Fibroblast of lung (primary cell): ENCODE measurements at regions not wholly inside any gene's neighbourhood (a gene's known extent, or its start where the extent isn't known, plus 50 kb on each side); places are given as distances from the start of the nearest gene placed in this dataset.

Source experiments
- EZH2 ChIP-seq: IDR thresholded peaks from 2 replicates; pipeline ENCODE4 v1.5.1; 2012; ENCODE audit warnings: low read length, control low read depth, mild to moderate bottlenecking; ENCODE audit errors: missing control alignments
- TF ChIP-seq, protein P1 (sequence below), 2 donors: IDR thresholded peaks in 1 of 2; conservative IDR thresholded peaks in 1 of 2; 1 replicate in 1 of 2; 2 replicates in 1 of 2; pipeline ENCODE4 v1.5.1; 2011 to 2012; ENCODE audit warnings: low read length in 2 of 2, control low read depth in 1 of 2, inconsistent platforms in 1 of 2, low read depth in 1 of 2, mild to moderate bottlenecking in 1 of 2

DNA sequence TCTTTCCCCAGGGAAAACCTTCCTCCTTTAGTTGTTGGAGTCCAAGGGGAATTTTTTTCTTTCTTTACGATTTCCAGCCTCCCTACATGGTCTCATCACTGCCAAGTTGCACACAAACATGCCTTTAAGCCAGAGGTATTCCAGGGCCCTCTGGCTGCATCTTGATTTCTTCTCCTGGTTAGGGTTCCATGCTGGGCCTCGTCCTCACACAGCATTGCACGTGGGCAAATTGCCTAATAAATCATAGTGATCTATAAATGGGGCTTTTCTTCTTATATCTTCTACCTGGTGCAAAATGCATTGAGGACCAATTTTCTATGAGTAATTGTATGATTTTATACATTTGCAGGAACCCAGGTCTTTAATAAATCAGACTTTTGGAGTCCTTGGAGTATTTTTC lies 284.2 kb downstream of the C7orf25 start:
- TF ChIP-seq, protein P1, sequence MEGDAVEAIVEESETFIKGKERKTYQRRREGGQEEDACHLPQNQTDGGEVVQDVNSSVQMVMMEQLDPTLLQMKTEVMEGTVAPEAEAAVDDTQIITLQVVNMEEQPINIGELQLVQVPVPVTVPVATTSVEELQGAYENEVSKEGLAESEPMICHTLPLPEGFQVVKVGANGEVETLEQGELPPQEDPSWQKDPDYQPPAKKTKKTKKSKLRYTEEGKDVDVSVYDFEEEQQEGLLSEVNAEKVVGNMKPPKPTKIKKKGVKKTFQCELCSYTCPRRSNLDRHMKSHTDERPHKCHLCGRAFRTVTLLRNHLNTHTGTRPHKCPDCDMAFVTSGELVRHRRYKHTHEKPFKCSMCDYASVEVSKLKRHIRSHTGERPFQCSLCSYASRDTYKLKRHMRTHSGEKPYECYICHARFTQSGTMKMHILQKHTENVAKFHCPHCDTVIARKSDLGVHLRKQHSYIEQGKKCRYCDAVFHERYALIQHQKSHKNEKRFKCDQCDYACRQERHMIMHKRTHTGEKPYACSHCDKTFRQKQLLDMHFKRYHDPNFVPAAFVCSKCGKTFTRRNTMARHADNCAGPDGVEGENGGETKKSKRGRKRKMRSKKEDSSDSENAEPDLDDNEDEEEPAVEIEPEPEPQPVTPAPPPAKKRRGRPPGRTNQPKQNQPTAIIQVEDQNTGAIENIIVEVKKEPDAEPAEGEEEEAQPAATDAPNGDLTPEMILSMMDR (conservative IDR thresholded peaks at IDR 0.05 in 1 of 2, IDR thresholded peaks at IDR 0.05 in 1 of 2; ENCODE audit: low read depth in 1 of 2, low read length in 2 of 2), result no peak
- no peak for TF ChIP-seq EZH2
